ENCODE measurements at regions not wholly inside any gene's neighbourhood (a gene's known extent, or its start where the extent isn't known, plus 50 kb on each side); places are given as distances from the start of the nearest gene placed in this dataset.

GRCh38 chr21:40936771-40937261, 89.9 kb upstream of the DSCAM start:
- no peak overlapping the region for H3K4me3 ChIP-seq (ENCODE audit: low read depth, low read length)
- H3K27me3 ChIP-seq (ENCODE audit: control insufficient read depth, insufficient read depth, low read length) = no peaks in the 10 kb centered on the region
- H3K4me1 ChIP-seq (ENCODE audit: control insufficient read depth, insufficient read depth, low read length) = no peaks in the 10 kb centered on the region
- H3K9ac ChIP-seq (ENCODE audit: low read depth, low read length) = no peak overlapping the region
- H3K9me3 ChIP-seq (ENCODE audit: control insufficient read depth, insufficient read depth, low read length) = no peaks in the 10 kb centered on the region
- H3K36me3 ChIP-seq (ENCODE audit: control insufficient read depth, insufficient read depth, low read length) = no peaks in the 10 kb centered on the region

DNA sequence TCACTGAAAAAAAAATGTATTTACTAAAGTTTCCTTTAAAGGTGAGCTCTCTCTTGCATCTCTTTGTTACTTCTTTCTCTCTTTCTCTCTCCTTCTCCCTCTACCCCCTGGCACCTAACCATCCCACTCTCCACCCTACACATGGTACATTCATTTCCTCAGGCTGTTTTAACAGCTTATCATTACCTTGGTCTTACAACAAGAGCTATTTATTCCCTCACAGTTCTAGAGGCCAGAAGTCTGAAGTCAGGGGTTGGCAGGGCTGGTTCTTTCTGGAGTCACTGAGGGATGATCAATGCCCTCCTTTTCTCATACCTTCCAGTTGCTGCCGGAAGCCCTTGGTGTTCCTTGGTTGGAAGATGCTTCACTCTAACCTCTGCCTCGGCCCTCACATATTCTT, 91.1 kb upstream of the DSCAM start:
- Histone ChIP-seq H3K4me1 (ENCODE audit: control insufficient read depth, insufficient read depth, low read length) (no peaks in the 10 kb centered on the region), H3K27me3 (ENCODE audit: control insufficient read depth, insufficient read depth, low read length) (no peaks in the 10 kb centered on the region), H3K9me3 (ENCODE audit: control insufficient read depth, insufficient read depth, low read length) (no peaks in the 10 kb centered on the region), H3K4me3 (ENCODE audit: low read depth, low read length) (no peak overlapping the region), H3K9ac (ENCODE audit: low read depth, low read length) (no peak overlapping the region), H3K36me3 (ENCODE audit: control insufficient read depth, insufficient read depth, low read length) (no peaks in the 10 kb centered on the region)

GRCh38 chr21:40938611-40939010, 91.7 kb upstream of the DSCAM start:
- Histone ChIP-seq H3K9me3 (ENCODE audit: control insufficient read depth, insufficient read depth, low read length) (no peaks in the 10 kb centered on the region), H3K27me3 (ENCODE audit: control insufficient read depth, insufficient read depth, low read length) (no peaks in the 10 kb centered on the region), H3K36me3 (ENCODE audit: control insufficient read depth, insufficient read depth, low read length) (no peaks in the 10 kb centered on the region), H3K4me3 (ENCODE audit: low read depth, low read length) (no peak overlapping the region), H3K9ac (ENCODE audit: low read depth, low read length) (no peak overlapping the region), H3K4me1 (ENCODE audit: control insufficient read depth, insufficient read depth, low read length) (no peaks in the 10 kb centered on the region)

- Histone ChIP-seq H3K27me3 (ENCODE audit: control insufficient read depth, insufficient read depth, low read length) (no peaks in the 10 kb centered on the region), H3K9ac (ENCODE audit: low read depth, low read length) (no peak overlapping the region), H3K36me3 (ENCODE audit: control insufficient read depth, insufficient read depth, low read length) (no peaks in the 10 kb centered on the region), H3K4me3 (ENCODE audit: low read depth, low read length) (no peak overlapping the region), H3K9me3 (ENCODE audit: control insufficient read depth, insufficient read depth, low read length) (no peaks in the 10 kb centered on the region), H3K4me1 (ENCODE audit: control insufficient read depth, insufficient read depth, low read length) (peaks cover 4% of the 10 kb centered on the region)
These were observed 100.8 kb upstream of the DSCAM start for GRCh38 chr21:40947713-40948112.

DNA sequence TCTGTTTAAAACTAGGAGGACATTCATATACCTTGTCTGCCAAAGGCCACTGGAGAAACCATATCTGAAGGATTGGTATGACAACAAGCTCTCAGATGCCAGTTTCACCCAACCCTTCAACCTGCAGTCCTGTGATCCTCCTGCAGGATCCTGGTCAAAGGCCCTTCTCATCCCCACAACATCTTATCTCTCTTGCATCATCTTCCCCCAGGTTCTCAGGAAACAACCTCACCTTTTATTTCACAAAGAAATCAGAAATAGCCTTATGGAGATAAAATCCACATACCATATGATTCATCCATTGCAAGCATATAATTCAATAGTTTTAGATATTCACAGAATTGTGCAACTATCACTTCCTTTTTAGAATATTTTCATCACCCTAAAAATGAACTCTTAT, 104.0 kb upstream of the DSCAM start:
- H3K4me3 ChIP-seq (ENCODE audit: low read depth, low read length) = no peak overlapping the region
- no peak overlapping the region for H3K9ac ChIP-seq (ENCODE audit: low read depth, low read length)
- no peaks in the 10 kb centered on the region for H3K36me3 ChIP-seq (ENCODE audit: control insufficient read depth, insufficient read depth, low read length)
- H3K9me3 ChIP-seq (ENCODE audit: control insufficient read depth, insufficient read depth, low read length) = no peaks in the 10 kb centered on the region
- H3K27me3 ChIP-seq (ENCODE audit: control insufficient read depth, insufficient read depth, low read length) = no peaks in the 10 kb centered on the region
- H3K4me1 ChIP-seq (ENCODE audit: control insufficient read depth, insufficient read depth, low read length) = peaks cover 4% of the 10 kb centered on the region

DNA sequence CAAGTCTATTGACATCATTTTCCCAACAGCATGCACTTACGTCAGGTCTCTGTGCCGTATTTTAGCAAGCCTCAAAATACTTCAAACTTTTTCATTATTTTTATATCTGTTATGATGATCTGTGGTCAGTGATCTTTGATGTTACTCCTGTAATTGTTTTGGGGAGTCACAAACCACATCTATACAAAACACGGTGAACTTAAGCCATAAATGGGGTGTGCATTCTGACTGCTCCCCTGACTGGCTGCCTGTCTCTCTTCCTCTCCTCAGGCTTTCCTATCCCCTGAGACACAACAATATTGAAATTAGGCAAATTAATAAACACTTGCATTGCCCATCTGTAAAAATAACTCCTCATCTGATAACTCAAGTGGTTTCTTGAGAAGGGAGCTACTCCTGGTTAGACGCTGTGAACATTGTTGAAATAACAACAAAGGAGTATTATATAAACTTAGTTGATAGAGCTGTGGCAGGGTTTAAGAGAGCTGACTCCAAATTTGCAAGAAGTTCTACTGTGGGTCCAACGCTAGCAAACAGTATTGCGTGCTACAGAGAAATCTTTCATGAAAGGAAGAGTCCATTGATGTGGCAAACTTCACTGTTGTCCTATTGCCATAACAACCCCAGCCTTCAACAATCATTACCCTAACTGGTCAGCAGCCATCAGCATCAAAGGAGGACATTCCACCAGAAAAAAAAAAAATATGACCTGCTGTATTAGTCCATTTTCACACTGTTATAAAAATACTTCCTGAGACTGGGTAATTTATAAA, 105.8 kb upstream of the DSCAM start:
- Histone ChIP-seq H3K9ac (ENCODE audit: low read depth, low read length) (no peak overlapping the region), H3K4me1 (ENCODE audit: control insufficient read depth, insufficient read depth, low read length) (no peaks in the 10 kb centered on the region), H3K9me3 (ENCODE audit: control insufficient read depth, insufficient read depth, low read length) (no peaks in the 10 kb centered on the region), H3K4me3 (ENCODE audit: low read depth, low read length) (no peak overlapping the region), H3K27me3 (ENCODE audit: control insufficient read depth, insufficient read depth, low read length) (no peaks in the 10 kb centered on the region), H3K36me3 (ENCODE audit: control insufficient read depth, insufficient read depth, low read length) (no peaks in the 10 kb centered on the region)

DNA sequence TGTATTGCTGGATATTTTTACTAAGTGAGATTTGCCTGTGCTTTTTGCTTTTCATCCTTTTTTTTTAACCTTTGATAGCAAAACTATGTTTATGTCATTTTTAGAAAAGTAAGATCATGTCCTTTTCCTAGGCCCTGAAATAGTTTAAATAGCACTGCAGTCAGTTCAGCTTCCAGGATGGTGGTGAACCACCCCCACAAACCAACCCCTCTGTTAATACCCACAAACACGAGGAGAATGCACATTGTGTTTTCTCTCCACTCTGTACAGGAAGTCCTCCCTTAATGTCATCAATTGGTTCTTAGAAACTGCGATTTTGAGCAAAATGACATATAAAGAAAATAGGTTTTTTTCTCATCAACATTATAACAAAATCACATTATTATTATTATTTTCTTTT, 117.7 kb upstream of the DSCAM start:
- Histone ChIP-seq H3K36me3 (ENCODE audit: control insufficient read depth, insufficient read depth, low read length) (no peaks in the 10 kb centered on the region), H3K4me1 (ENCODE audit: control insufficient read depth, insufficient read depth, low read length) (peaks cover 12% of the 10 kb centered on the region), H3K9ac (ENCODE audit: low read depth, low read length) (no peak overlapping the region), H3K4me3 (ENCODE audit: low read depth, low read length) (no peak overlapping the region), H3K27me3 (ENCODE audit: control insufficient read depth, insufficient read depth, low read length) (no peaks in the 10 kb centered on the region), H3K9me3 (ENCODE audit: control insufficient read depth, insufficient read depth, low read length) (no peaks in the 10 kb centered on the region)

GRCh38 chr21:40967771-40968170, 120.8 kb upstream of the DSCAM start:
- Histone ChIP-seq H3K9me3 (ENCODE audit: control insufficient read depth, insufficient read depth, low read length) (no peaks in the 10 kb centered on the region), H3K36me3 (ENCODE audit: control insufficient read depth, insufficient read depth, low read length) (no peaks in the 10 kb centered on the region), H3K4me3 (ENCODE audit: low read depth, low read length) (no peak overlapping the region), H3K27me3 (ENCODE audit: control insufficient read depth, insufficient read depth, low read length) (no peaks in the 10 kb centered on the region), H3K9ac (ENCODE audit: low read depth, low read length) (no peak overlapping the region), H3K4me1 (ENCODE audit: control insufficient read depth, insufficient read depth, low read length) (peaks cover 12% of the 10 kb centered on the region)

- Histone ChIP-seq H3K27me3 (ENCODE audit: control insufficient read depth, insufficient read depth, low read length) (no peaks in the 10 kb centered on the region), H3K9me3 (ENCODE audit: control insufficient read depth, insufficient read depth, low read length) (no peaks in the 10 kb centered on the region), H3K9ac (ENCODE audit: low read depth, low read length) (no peak overlapping the region), H3K4me1 (ENCODE audit: control insufficient read depth, insufficient read depth, low read length) (peaks cover 9% of the 10 kb centered on the region), H3K4me3 (ENCODE audit: low read depth, low read length) (no peak overlapping the region), H3K36me3 (ENCODE audit: control insufficient read depth, insufficient read depth, low read length) (no peaks in the 10 kb centered on the region)
These were observed 125.2 kb upstream of the DSCAM start for GRCh38 chr21:40972151-40972550.

- Histone ChIP-seq H3K27me3 (ENCODE audit: control insufficient read depth, insufficient read depth, low read length) (no peaks in the 10 kb centered on the region), H3K9me3 (ENCODE audit: control insufficient read depth, insufficient read depth, low read length) (no peaks in the 10 kb centered on the region), H3K4me3 (ENCODE audit: low read depth, low read length) (no peak overlapping the region), H3K4me1 (ENCODE audit: control insufficient read depth, insufficient read depth, low read length) (no peaks in the 10 kb centered on the region), H3K36me3 (ENCODE audit: control insufficient read depth, insufficient read depth, low read length) (no peaks in the 10 kb centered on the region), H3K9ac (ENCODE audit: low read depth, low read length) (no peak overlapping the region)
These were observed 129.5 kb upstream of the DSCAM start for GRCh38 chr21:40976198-40977109.

- Histone ChIP-seq H3K9me3 (ENCODE audit: control insufficient read depth, insufficient read depth, low read length) (no peaks in the 10 kb centered on the region), H3K4me3 (ENCODE audit: low read depth, low read length) (no peak overlapping the region), H3K36me3 (ENCODE audit: control insufficient read depth, insufficient read depth, low read length) (no peaks in the 10 kb centered on the region), H3K4me1 (ENCODE audit: control insufficient read depth, insufficient read depth, low read length) (no peaks in the 10 kb centered on the region), H3K27me3 (ENCODE audit: control insufficient read depth, insufficient read depth, low read length) (no peaks in the 10 kb centered on the region), H3K9ac (ENCODE audit: low read depth, low read length) (no peak overlapping the region)
These were observed 138.4 kb upstream of the DSCAM start for GRCh38 chr21:40985370-40985769.

GRCh38 chr21:40990366-40990765, 143.4 kb upstream of the DSCAM start:
- Histone ChIP-seq H3K9me3 (ENCODE audit: control insufficient read depth, insufficient read depth, low read length) (no peaks in the 10 kb centered on the region), H3K4me1 (ENCODE audit: control insufficient read depth, insufficient read depth, low read length) (no peaks in the 10 kb centered on the region), H3K9ac (ENCODE audit: low read depth, low read length) (no peak overlapping the region), H3K36me3 (ENCODE audit: control insufficient read depth, insufficient read depth, low read length) (no peaks in the 10 kb centered on the region), H3K4me3 (ENCODE audit: low read depth, low read length) (no peak overlapping the region), H3K27me3 (ENCODE audit: control insufficient read depth, insufficient read depth, low read length) (no peaks in the 10 kb centered on the region)
